ENCODE measurements at regions not wholly inside any gene's neighbourhood (a gene's known extent, or its start where the extent isn't known, plus 50 kb on each side); places are given as distances from the start of the nearest gene placed in this dataset.

- Histone ChIP-seq H3K9ac (ENCODE audit: low read depth in 1 of 2, low read length in 2 of 2) (no peak overlapping the region), H3K4me3 (ENCODE audit: low read depth in 1 of 3, low read length in 3 of 3) (no peak overlapping the region), H3K27me3 (ENCODE audit: control insufficient read depth in 4 of 4, insufficient read depth in 4 of 4, low read length in 3 of 4) (no peaks in the 10 kb centered on the region), H3K9me3 (ENCODE audit: control insufficient read depth in 4 of 4, low read length in 3 of 4) (no peaks in the 10 kb centered on the region), H3K27ac (ENCODE audit: low read depth in 1 of 2, low read length in 2 of 2) (no peak overlapping the region), H3K4me1 (ENCODE audit: control insufficient read depth in 4 of 4, insufficient read depth in 4 of 4, low read length in 3 of 4) (no peaks in the 10 kb centered on the region), H3K36me3 (ENCODE audit: control insufficient read depth in 4 of 4, insufficient read depth in 3 of 4, low read depth in 1 of 4, low read length in 3 of 4) (no peaks in the 10 kb centered on the region)
- 62% methylated on average over 4 of the region's 4 CpGs for WGBS
- TF ChIP-seq JUND (IDR thresholded peaks at IDR 0.05) (peak in 1 of 2 donors; percentile 14), HNF4G (IDR thresholded peaks at IDR 0.05) (no peak), FOXA2 (IDR thresholded peaks at IDR 0.05) (no peak), HNF4A (conservative IDR thresholded peaks at IDR 0.05) (no peak), ZBTB33 (IDR thresholded peaks at IDR 0.05) (no peak), YY1 (IDR thresholded peaks at IDR 0.05) (no peak), MAX (IDR thresholded peaks at IDR 0.05) (no peak), FOXA1 (IDR thresholded peaks at IDR 0.05) (no peak), GABPA (IDR thresholded peaks at IDR 0.05 in 1 of 2, conservative IDR thresholded peaks at IDR 0.05 in 1 of 2) (no peak), ATF3 (IDR thresholded peaks at IDR 0.05) (no peak), TAF1 (conservative IDR thresholded peaks at IDR 0.05) (no peak), RXRA (IDR thresholded peaks at IDR 0.05) (peak in 1 of 2 donors; percentile 38), RAD21 (IDR thresholded peaks at IDR 0.05) (peak in 1 of 2 donors; percentile 24)
- TF ChIP-seq, protein P1, sequence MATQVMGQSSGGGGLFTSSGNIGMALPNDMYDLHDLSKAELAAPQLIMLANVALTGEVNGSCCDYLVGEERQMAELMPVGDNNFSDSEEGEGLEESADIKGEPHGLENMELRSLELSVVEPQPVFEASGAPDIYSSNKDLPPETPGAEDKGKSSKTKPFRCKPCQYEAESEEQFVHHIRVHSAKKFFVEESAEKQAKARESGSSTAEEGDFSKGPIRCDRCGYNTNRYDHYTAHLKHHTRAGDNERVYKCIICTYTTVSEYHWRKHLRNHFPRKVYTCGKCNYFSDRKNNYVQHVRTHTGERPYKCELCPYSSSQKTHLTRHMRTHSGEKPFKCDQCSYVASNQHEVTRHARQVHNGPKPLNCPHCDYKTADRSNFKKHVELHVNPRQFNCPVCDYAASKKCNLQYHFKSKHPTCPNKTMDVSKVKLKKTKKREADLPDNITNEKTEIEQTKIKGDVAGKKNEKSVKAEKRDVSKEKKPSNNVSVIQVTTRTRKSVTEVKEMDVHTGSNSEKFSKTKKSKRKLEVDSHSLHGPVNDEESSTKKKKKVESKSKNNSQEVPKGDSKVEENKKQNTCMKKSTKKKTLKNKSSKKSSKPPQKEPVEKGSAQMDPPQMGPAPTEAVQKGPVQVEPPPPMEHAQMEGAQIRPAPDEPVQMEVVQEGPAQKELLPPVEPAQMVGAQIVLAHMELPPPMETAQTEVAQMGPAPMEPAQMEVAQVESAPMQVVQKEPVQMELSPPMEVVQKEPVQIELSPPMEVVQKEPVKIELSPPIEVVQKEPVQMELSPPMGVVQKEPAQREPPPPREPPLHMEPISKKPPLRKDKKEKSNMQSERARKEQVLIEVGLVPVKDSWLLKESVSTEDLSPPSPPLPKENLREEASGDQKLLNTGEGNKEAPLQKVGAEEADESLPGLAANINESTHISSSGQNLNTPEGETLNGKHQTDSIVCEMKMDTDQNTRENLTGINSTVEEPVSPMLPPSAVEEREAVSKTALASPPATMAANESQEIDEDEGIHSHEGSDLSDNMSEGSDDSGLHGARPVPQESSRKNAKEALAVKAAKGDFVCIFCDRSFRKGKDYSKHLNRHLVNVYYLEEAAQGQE (IDR thresholded peaks at IDR 0.05): no peak
- DNase-seq (ENCODE audit: low spot score): no peak
Measured at GRCh38 chr3:177569193-177569592, 371.9 kb upstream of the TBL1XR1 start.

GRCh38 chr3:177569875-177570657 lies 372.8 kb upstream of the TBL1XR1 start:
- Histone ChIP-seq H3K4me3 (ENCODE audit: low read depth in 1 of 3, low read length in 3 of 3) (no peak overlapping the region), H3K27me3 (ENCODE audit: control insufficient read depth in 4 of 4, insufficient read depth in 4 of 4, low read length in 3 of 4) (no peaks in the 10 kb centered on the region), H3K9me3 (ENCODE audit: control insufficient read depth in 4 of 4, low read length in 3 of 4) (no peaks in the 10 kb centered on the region), H3K36me3 (ENCODE audit: control insufficient read depth in 4 of 4, insufficient read depth in 3 of 4, low read depth in 1 of 4, low read length in 3 of 4) (no peaks in the 10 kb centered on the region), H3K27ac (ENCODE audit: low read depth in 1 of 2, low read length in 2 of 2) (no peak overlapping the region), H3K4me1 (ENCODE audit: control insufficient read depth in 4 of 4, insufficient read depth in 4 of 4, low read length in 3 of 4) (no peaks in the 10 kb centered on the region), H3K9ac (ENCODE audit: low read depth in 1 of 2, low read length in 2 of 2) (no peak overlapping the region)
- no peak for DNase-seq (ENCODE audit: low spot score)
- TF ChIP-seq HNF4A (conservative IDR thresholded peaks at IDR 0.05): no peak
- no peak for TF ChIP-seq NR2F2 (IDR thresholded peaks at IDR 0.05)
- no peak for TF ChIP-seq ATF3 (IDR thresholded peaks at IDR 0.05)
- TF ChIP-seq MAX (IDR thresholded peaks at IDR 0.05): no peak
- peak in 1 of 2 donors; percentile 8 for TF ChIP-seq RXRA (IDR thresholded peaks at IDR 0.05)
- TF ChIP-seq TAF1 (conservative IDR thresholded peaks at IDR 0.05): no peak
- 69% methylated on average over 4 of the region's 4 CpGs for WGBS
